ENCODE measurements at regions not wholly inside any gene's neighbourhood (a gene's known extent, or its start where the extent isn't known, plus 50 kb on each side); places are given as distances from the start of the nearest gene placed in this dataset.

- TF ChIP-seq CHD2 (IDR thresholded peaks at IDR 0.05; ENCODE audit: borderline replicate concordance, low read depth, low read length), result no peak
Measured at GRCh38 chr13:44236801-44237207, 136.8 kb upstream of the SERP2 start (continued).

- no peak for FAIRE-seq
- TF ChIP-seq SP1 (IDR thresholded peaks at IDR 0.05; ENCODE audit: low read depth, low read length) (no peak), NR2C1 (IDR thresholded peaks at IDR 0.05) (no peak), NFIC (IDR thresholded peaks at IDR 0.05; ENCODE audit: low read depth, low read length) (peak; percentile 69), BCL3 (IDR thresholded peaks at IDR 0.05; ENCODE audit: borderline replicate concordance, insufficient read depth, low read depth, low read length, poor library complexity, severe bottlenecking) (no peak), EP300 (IDR thresholded peaks at IDR 0.05; ENCODE audit: borderline replicate concordance in 1 of 2, control insufficient read depth in 1 of 2, low read depth in 2 of 2, low read length in 2 of 2) (0 out of 4 replicates have a peak, but pooled peaks of 1 of the 2 experiments have one; percentile 20), MTA2 (IDR thresholded peaks at IDR 0.05; ENCODE audit: low read depth) (no peak), PRDM15 (CRISPR knock-in tag; IDR thresholded peaks at IDR 0.05) (no peak), PBX3 (IDR thresholded peaks at IDR 0.05; ENCODE audit: insufficient replicate concordance, low read depth, low read length) (no peak), NBN (IDR thresholded peaks at IDR 0.05) (no peak), CHD2 (IDR thresholded peaks at IDR 0.05; ENCODE audit: borderline replicate concordance, low read depth, low read length) (no peak), ATF2 (IDR thresholded peaks at IDR 0.05; ENCODE audit: low read length) (peak; percentile 72; the same call in 1 of the 2 replicates), SIX5 (IDR thresholded peaks at IDR 0.05; ENCODE audit: low read depth, low read length, severe bottlenecking) (no peak), IKZF1 (conservative IDR thresholded peaks at IDR 0.05) (no peak), PAX8 (IDR thresholded peaks at IDR 0.05) (no peak), CHD4 (IDR thresholded peaks at IDR 0.05) (no peak), SMARCA5 (IDR thresholded peaks at IDR 0.05) (no peak)
Measured at GRCh38 chr13:44237276-44237767, 136.3 kb upstream of the SERP2 start.

More at GRCh38 chr13:44237276-44237767, 136.3 kb upstream of the SERP2 start:
- CTCF ChIA-PET, result interaction anchor here (0.7 kb wide), 1 partner anchor 107 kb away, joined by 3 read pairs; no protein-coding TSS in a partner anchor
- RAD21 ChIA-PET (ENCODE audit: unreplicated experiment), result no interaction called here
- Histone ChIP-seq H3K4me1 (ENCODE audit: control insufficient read depth, insufficient read depth, low read length) (peaks cover 14% of the 10 kb centered on the region), H3K27ac (ENCODE audit: control insufficient read depth, insufficient read depth) (no peak overlapping the region), H3K79me2 (ENCODE audit: control insufficient read depth, insufficient read depth, low read length) (no peaks in the 10 kb centered on the region), H3K4me2 (ENCODE audit: control insufficient read depth, insufficient read depth) (peak overlapping the region; percentile 44; the same call in 1 of the 2 replicates), H3K36me3 (ENCODE audit: control insufficient read depth in 2 of 2, insufficient read depth in 2 of 2, low read length in 1 of 2) (no peaks in the 10 kb centered on the region), H3K27me3 (replicated peaks in 1 of 2; ENCODE audit: control insufficient read depth in 2 of 2, insufficient read depth in 2 of 2, low read length in 1 of 2) (no peaks in the 10 kb centered on the region; a peak in 1 of 4 replicates), H3K4me3 (no peak overlapping the region), H3K9me3 (replicated peaks; ENCODE audit: control insufficient read depth, insufficient read depth, low read length) (no peaks in the 10 kb centered on the region), H4K20me1 (ENCODE audit: control insufficient read depth, insufficient read depth) (no peaks in the 10 kb centered on the region), H3K9ac (ENCODE audit: control insufficient read depth, insufficient read depth, low read length) (no peak overlapping the region), H2AFZ (ENCODE audit: control insufficient read depth, low read depth, low read length) (no peak overlapping the region)
- ATAC-seq (peak; percentile 69), DNase-seq (ENCODE audit: low read depth, low spot score) (peak; percentile 19)
- in situ Hi-C loops (cut with MboI), result no loop called here
- SMC1A ChIA-PET (ENCODE audit: uncharacterized antibody, unreplicated experiment), result no interaction called here
- intact Hi-C loops (cut with micrococcal nuclease; ENCODE audit: unreplicated experiment), result no loop called here
- POLR2A ChIA-PET, result no interaction called here
- no TSS peak for BruUV-seq (replicated peaks)
- 20% methylated on average over 4 of the region's 4 CpGs for WGBS (ENCODE audit: insufficient coverage, insufficient replicate concordance, low lambda C conversion rate, missing lambda C conversion rate)

Data from GM12878 (cell line).